Lower leg skin (tissue), 3 donors: ENCODE measurements at regions not wholly inside any gene's neighbourhood (a gene's known extent, or its start where the extent isn't known, plus 50 kb on each side); places are given as distances from the start of the nearest gene placed in this dataset.

Experiments
- POLR2A ChIP-seq, 2 donors: fragments of 450-650 bp; IDR thresholded peaks; one replicate each; pipeline ENCODE4 v1.6.1; 2016 to 2017; ENCODE audit warnings: antibody characterized with exemption in 2 of 2, mild to moderate bottlenecking in 1 of 2, moderate library complexity in 1 of 2
- TF ChIP-seq, protein P1 (sequence below), 3 donors: fragments of 450-650 bp; IDR thresholded peaks; one replicate each; pipeline ENCODE4 v1.5.1; 2016; ENCODE audit warnings: antibody characterized with exemption in 3 of 3, mild to moderate bottlenecking in 3 of 3, moderate library complexity in 2 of 3

DNA sequence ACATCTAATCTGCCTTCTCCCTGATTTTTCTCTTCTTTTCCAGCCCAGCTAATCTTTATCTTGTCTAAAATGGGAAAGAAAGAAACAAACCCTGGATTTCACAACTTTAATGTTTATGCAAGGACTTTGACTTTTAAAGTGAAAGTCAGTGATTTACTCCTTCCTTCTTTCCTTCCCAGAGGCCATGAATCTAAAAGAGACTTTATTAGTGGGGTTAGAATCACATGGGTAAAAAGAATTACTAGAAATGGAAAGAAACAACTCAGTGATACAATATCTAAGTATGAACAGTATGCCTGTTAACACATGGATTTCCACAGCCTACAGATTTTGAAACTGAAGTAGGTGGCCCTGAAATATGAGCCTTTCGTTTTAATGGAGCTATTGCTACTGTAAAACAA, 59.8 kb upstream of the KCNK2 start:
- no peak for TF ChIP-seq POLR2A (IDR thresholded peaks at IDR 0.05)
- TF ChIP-seq, protein P1, sequence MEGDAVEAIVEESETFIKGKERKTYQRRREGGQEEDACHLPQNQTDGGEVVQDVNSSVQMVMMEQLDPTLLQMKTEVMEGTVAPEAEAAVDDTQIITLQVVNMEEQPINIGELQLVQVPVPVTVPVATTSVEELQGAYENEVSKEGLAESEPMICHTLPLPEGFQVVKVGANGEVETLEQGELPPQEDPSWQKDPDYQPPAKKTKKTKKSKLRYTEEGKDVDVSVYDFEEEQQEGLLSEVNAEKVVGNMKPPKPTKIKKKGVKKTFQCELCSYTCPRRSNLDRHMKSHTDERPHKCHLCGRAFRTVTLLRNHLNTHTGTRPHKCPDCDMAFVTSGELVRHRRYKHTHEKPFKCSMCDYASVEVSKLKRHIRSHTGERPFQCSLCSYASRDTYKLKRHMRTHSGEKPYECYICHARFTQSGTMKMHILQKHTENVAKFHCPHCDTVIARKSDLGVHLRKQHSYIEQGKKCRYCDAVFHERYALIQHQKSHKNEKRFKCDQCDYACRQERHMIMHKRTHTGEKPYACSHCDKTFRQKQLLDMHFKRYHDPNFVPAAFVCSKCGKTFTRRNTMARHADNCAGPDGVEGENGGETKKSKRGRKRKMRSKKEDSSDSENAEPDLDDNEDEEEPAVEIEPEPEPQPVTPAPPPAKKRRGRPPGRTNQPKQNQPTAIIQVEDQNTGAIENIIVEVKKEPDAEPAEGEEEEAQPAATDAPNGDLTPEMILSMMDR (IDR thresholded peaks at IDR 0.05), result no peak
